Stimulated activated CD8-positive, alpha-beta memory T cell treated with anti-CD3 and anti-CD28 coated beads, Interleukin-7, amount 100 ng/mL, for 48 hours (primary cell): ENCODE measurements at regions not wholly inside any gene's neighbourhood (a gene's known extent, or its start where the extent isn't known, plus 50 kb on each side); places are given as distances from the start of the nearest gene placed in this dataset.
A peak's percentile ranks its signal among the peaks of the same experiment; 100 is the strongest.

Experiments used
- DNase-seq, 2 donors: peaks; one replicate each; pipeline ENCODE4 v3.0.0-alpha.2; 2020; ENCODE audit warnings: low read depth in 1 of 2; ENCODE audit errors: extremely low read depth in 1 of 2

DNA sequence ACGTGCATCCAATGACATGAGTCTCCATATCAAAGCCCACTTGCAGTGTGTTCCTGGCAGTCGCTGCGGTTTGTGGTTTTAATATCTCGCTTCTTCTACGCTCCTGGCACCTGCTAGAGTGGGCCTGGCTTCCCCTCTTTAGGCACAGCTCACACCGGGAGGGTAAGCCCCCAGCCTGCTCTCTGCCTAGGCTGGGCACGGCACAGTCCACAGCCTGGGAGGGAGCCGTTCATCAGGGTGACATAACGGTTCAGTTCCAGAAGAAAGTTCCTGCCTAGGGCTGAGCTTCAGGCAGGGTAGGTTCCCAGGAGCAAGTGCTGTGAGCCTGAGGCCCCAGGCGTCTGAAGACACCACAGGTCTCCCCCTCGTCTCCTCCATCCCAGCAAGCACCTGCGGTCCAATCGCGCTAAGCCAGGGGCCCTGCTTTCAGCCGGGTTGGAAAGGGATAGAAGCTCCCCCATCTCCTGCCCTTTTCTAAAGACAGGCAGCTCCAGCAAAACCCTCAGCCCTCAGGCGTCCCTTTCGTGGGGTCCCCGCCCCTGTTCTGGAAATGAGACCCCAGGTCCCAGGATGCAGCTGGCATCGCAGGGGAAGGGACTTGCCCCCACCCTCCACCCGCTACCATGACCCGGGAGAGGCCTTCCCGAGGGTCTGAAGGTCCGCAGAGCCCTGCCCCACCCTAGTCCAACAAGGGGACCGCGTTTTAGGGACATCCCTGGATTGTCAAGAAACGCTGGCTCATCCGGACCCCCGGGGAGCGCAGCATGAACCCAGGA lies 121.6 kb upstream of the ZNF507 start:
- DNase-seq, result no peak

DNA sequence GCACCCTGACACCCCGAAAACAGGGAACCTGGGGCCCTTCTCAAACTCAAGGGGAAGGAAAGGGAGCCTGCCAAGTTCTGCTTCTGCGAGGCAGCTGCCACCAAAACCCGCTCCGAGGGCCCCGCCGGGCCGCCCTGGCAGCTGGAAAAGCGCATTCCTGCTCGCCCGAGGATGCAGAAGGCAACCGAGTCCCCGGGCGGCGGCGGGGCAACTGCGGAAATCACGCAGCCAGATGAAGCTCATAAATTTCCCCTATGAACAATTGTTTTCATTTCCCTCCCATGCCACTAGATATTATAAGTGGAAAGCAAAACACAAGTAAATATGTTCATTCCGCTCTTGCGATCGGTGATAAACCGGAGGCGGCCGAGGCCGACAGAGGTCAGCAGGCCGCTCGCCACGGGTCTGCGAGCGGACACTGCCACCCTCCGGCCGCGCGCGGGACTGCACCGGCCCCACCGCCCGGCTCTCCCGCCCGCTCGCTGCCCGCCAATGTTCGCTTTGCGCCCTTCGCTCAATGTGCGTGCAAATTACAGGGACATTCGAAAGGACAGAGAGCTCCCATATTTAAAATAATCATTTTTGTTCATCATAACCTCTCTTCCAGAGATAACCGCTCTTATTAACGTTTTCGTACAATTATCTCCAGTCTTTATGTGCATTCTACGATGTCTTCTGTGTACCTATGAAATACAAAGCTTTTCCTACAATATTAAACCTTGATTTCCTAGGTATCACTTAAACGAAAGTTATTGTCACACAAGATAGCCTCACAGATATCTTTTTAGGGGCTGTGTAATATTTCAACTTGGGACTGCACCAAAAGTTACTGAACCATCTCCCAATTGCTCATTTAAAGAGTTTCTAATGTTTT lies 120.8 kb upstream of the ZNF507 start:
- DNase-seq, result peak; percentile 12 to 27

- no peak for DNase-seq
Measured at GRCh38 chr19:32227561-32228165, 117.7 kb upstream of the ZNF507 start.

DNA sequence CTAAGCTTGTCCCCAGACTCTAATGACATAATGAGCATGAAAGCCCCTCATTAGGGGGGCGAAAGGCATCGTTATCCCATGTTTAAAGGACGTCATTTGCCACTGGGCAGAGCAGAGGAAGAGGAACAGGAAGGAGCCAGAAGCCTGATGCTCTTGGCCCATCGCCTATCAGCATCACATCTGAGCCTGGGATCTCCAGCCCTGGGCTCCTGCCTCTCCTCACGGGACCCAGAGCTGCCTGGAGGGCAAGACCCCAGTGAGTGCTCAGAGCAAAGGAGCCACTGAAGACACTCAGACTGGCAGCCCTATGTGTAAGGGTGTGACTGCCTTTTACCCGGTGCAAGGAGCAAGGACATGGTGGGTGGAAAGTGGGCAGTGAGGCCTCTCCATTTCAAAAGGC lies 115.0 kb upstream of the ZNF507 start:
- no peak for DNase-seq

DNA sequence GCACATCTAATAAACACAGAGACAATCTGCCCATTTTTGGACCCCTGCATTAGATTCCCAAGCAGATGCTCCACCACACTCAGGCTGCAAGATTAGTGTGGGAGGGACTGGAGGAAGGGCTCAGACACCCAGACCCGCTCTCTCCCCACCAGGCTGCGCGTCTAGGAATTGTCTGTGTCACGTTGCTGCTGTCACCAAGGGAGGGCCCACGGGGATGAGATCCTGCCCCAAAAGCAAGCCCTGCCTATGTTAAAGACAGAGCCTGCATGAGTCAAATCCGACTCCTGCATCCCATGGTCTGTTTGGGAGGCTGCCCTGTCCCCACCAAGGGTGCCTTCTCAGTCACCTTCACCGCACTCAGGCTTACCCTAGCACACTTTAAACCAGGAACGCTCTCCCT lies 114.4 kb upstream of the ZNF507 start:
- no peak for DNase-seq

GRCh38 chr19:32231691-32232090 lies 113.7 kb upstream of the ZNF507 start:
- no peak for DNase-seq

- no peak for DNase-seq
Measured at GRCh38 chr19:32232449-32232848, 113.0 kb upstream of the ZNF507 start.

GRCh38 chr19:32233091-32233490 lies 112.3 kb upstream of the ZNF507 start:
- DNase-seq, result no peak

GRCh38 chr19:32233885-32234284 lies 111.5 kb upstream of the ZNF507 start:
- no peak for DNase-seq

GRCh38 chr19:32234663-32235217 lies 110.7 kb upstream of the ZNF507 start:
- no peak for DNase-seq

GRCh38 chr19:32238076-32238475 lies 107.3 kb upstream of the ZNF507 start:
- DNase-seq, result no peak

- DNase-seq, result no peak
Measured at GRCh38 chr19:32240316-32240715, 105.1 kb upstream of the ZNF507 start.

- DNase-seq, result no peak
Measured at GRCh38 chr19:32241306-32241705, 104.1 kb upstream of the ZNF507 start.

GRCh38 chr19:32241932-32242710 lies 103.3 kb upstream of the ZNF507 start:
- no peak for DNase-seq

- no peak for DNase-seq
Measured at GRCh38 chr19:32246006-32246405, 99.4 kb upstream of the ZNF507 start.

DNA sequence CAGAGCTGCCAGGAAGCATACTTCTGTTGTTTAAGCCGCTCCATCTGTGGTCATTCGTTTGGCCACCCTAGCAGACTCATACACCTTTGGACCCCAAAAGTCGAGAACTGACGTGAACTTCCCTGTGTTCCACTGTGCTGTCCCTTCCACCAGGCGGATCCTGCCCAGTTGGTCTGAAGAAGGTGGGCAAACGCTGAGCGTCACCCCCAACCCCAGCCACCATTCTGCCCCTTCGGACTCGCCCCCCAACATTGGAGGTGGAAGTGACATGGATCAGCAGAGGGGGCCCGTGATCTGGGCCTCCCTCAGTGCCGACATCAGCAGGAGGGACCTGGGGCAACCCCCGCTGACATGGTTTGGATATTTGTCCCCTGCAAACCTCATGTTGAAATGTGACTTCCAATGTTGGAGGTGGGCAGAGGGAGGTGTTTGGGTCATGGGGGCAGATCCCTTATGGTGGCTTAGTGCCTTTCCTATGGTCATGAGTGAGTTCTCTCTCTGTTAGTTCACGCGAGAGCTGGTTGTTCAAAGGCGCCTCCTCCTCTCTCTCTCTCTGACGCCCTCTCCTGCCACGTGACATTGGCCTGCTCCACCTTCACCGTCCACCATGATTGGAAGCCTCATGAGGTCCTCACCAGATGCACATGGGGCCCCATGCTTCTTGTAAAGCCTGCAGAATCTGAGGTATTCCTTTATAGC lies 93.6 kb upstream of the ZNF507 start:
- DNase-seq, result no peak

DNA sequence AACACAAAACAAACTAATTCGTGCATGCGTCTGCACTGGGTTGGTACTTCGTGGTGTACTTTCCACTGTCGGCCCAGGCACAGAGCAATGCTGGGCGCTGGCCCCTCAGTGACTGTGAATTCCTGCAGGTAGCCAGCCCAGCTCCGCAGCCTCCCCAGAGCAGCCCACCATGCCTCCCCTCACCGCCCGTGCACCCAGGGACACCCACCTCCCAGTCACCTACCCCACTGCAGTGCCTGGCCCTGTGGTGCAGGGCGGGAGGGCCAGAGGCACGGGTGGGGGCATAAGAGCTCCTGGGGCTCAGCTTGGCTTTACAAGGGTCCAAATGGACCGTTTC lies 93.1 kb upstream of the ZNF507 start:
- DNase-seq, result no peak

DNA sequence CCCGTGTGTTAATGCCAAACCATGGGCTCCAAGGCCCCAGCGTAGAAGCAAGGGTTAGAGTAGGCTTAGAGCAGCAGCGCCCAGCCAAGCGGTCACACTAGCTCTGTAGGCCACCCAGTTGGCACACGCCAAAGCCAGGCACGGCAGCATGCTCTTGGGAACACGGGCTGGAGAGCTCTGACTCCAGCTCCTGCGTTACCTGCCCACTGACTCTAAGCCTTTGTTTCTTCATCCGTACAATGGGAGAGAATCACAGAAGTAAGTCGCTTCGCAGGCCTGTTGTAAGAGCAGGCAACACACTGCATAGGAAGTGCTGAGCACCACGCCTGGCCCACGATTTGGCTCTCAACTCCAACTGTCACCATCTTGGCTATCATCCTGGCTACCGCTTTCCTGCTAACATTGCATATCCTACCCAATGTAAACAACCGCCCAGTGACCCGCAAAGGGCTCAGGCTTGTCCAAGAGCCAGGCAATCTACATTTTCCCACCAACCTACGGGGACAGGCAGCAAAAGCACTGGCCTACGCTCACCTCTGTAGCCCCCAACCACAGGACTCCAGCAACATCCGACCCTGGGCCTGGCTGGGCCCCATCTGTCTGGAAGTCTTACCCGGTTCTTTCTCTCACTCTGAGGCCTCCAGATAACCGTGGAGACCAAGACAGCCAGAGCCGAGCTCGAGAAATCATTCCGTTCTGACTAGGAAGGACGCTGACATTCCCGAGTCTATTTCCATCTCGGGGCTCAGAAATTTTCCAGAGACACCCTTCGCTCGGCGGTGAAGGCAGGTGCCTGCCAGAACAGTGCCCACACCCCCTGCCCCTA lies 91.5 kb upstream of the ZNF507 start:
- no peak for DNase-seq

DNA sequence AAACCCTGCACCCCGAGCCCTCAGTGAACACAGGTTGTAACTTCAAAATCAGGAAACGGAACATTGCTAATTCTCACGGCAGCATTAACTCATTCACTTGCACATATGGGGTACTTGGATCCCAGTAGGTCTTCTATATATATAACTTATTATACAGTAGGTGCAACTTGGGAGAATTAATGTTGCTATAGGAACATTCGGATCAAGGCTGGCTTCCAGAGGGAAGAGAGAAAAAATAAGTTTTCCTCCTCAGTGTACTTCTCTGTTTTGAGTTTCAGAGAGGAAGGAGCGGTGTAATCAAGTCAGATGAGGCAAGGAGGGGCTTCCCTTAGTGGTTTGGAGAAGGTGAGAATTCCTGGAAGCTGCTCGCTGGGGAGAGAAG lies 90.9 kb upstream of the ZNF507 start:
- no peak for DNase-seq
